H1 (cell line): ENCODE measurements at regions not wholly inside any gene's neighbourhood (a gene's known extent, or its start where the extent isn't known, plus 50 kb on each side); places are given as distances from the start of the nearest gene placed in this dataset.

ENCODE experiments used
- BACH1 ChIP-seq: IDR thresholded peaks from 2 replicates; pipeline ENCODE4 v1.6.1; 2012; ENCODE audit warnings: low read length, improper control_type of control experiment
- BRCA1 ChIP-seq: IDR thresholded peaks from 2 replicates; pipeline ENCODE4 v1.6.1; 2012; ENCODE audit warnings: low read depth, low read length, improper control_type of control experiment
- EZH2 ChIP-seq: fragments of 200-600 bp; sonication (generic); IDR thresholded peaks from 2 replicates; pipeline ENCODE4 v1.7.1; 2012; ENCODE audit warnings: low read depth, mild to moderate bottlenecking, moderate library complexity, low read length, inconsistent platforms; ENCODE audit not compliant: severe bottlenecking
- FOSL1 ChIP-seq: IDR thresholded peaks from 2 replicates; pipeline ENCODE4 v1.6.1; 2011; ENCODE audit warnings: mild to moderate bottlenecking, low read depth, low read length, moderate library complexity; ENCODE audit not compliant: insufficient read depth
- HDAC6 ChIP-seq: IDR thresholded peaks from one replicate; pipeline ENCODE4 v1.7.1; 2012; ENCODE audit warnings: low read depth, mild to moderate bottlenecking, inconsistent platforms, low read length, moderate library complexity
- MAFK ChIP-seq: IDR thresholded peaks from 2 replicates; pipeline ENCODE4 v1.6.1; 2012; ENCODE audit warnings: low read depth, mild to moderate bottlenecking, improper control_type of control experiment, low read length
- NANOG ChIP-seq: IDR thresholded peaks from 2 replicates; pipeline ENCODE4 v1.6.1; 2011; ENCODE audit warnings: low read length, low read depth, mild to moderate bottlenecking, inconsistent platforms; ENCODE audit not compliant: insufficient read depth, poor library complexity, severe bottlenecking
- SAP30 ChIP-seq: fragments of 300-600 bp; sonication (generic); IDR thresholded peaks from 2 replicates; pipeline ENCODE4 v1.7.1; 2012; ENCODE audit warnings: low read length, moderate library complexity, mild to moderate bottlenecking, inconsistent platforms; ENCODE audit not compliant: insufficient read depth, insufficient replicate concordance
- SIN3A ChIP-seq, 2 experiments: IDR thresholded peaks in 1 of 2; conservative IDR thresholded peaks in 1 of 2; 2 replicates each; pipeline ENCODE4 v1.6.1; 2011 to 2012; ENCODE audit warnings: low read length in 2 of 2, improper control_type of control experiment in 1 of 2, low read depth in 1 of 2, mild to moderate bottlenecking in 1 of 2
- TCF12 ChIP-seq: IDR thresholded peaks from 2 replicates; pipeline ENCODE4 v1.6.1; 2011; ENCODE audit warnings: low read depth, mild to moderate bottlenecking, low read length
- TF ChIP-seq, protein P1 (sequence below): fragments of 300-600 bp; sonication (generic); IDR thresholded peaks from 2 replicates; pipeline ENCODE4 v1.7.1; 2012; ENCODE audit warnings: low read length, moderate library complexity, mild to moderate bottlenecking, inconsistent platforms; ENCODE audit not compliant: insufficient replicate concordance

GRCh38 chr9:82466616-82467260 lies 478.2 kb downstream of the SPATA31D1 start (continued):
- TF ChIP-seq, protein P1, sequence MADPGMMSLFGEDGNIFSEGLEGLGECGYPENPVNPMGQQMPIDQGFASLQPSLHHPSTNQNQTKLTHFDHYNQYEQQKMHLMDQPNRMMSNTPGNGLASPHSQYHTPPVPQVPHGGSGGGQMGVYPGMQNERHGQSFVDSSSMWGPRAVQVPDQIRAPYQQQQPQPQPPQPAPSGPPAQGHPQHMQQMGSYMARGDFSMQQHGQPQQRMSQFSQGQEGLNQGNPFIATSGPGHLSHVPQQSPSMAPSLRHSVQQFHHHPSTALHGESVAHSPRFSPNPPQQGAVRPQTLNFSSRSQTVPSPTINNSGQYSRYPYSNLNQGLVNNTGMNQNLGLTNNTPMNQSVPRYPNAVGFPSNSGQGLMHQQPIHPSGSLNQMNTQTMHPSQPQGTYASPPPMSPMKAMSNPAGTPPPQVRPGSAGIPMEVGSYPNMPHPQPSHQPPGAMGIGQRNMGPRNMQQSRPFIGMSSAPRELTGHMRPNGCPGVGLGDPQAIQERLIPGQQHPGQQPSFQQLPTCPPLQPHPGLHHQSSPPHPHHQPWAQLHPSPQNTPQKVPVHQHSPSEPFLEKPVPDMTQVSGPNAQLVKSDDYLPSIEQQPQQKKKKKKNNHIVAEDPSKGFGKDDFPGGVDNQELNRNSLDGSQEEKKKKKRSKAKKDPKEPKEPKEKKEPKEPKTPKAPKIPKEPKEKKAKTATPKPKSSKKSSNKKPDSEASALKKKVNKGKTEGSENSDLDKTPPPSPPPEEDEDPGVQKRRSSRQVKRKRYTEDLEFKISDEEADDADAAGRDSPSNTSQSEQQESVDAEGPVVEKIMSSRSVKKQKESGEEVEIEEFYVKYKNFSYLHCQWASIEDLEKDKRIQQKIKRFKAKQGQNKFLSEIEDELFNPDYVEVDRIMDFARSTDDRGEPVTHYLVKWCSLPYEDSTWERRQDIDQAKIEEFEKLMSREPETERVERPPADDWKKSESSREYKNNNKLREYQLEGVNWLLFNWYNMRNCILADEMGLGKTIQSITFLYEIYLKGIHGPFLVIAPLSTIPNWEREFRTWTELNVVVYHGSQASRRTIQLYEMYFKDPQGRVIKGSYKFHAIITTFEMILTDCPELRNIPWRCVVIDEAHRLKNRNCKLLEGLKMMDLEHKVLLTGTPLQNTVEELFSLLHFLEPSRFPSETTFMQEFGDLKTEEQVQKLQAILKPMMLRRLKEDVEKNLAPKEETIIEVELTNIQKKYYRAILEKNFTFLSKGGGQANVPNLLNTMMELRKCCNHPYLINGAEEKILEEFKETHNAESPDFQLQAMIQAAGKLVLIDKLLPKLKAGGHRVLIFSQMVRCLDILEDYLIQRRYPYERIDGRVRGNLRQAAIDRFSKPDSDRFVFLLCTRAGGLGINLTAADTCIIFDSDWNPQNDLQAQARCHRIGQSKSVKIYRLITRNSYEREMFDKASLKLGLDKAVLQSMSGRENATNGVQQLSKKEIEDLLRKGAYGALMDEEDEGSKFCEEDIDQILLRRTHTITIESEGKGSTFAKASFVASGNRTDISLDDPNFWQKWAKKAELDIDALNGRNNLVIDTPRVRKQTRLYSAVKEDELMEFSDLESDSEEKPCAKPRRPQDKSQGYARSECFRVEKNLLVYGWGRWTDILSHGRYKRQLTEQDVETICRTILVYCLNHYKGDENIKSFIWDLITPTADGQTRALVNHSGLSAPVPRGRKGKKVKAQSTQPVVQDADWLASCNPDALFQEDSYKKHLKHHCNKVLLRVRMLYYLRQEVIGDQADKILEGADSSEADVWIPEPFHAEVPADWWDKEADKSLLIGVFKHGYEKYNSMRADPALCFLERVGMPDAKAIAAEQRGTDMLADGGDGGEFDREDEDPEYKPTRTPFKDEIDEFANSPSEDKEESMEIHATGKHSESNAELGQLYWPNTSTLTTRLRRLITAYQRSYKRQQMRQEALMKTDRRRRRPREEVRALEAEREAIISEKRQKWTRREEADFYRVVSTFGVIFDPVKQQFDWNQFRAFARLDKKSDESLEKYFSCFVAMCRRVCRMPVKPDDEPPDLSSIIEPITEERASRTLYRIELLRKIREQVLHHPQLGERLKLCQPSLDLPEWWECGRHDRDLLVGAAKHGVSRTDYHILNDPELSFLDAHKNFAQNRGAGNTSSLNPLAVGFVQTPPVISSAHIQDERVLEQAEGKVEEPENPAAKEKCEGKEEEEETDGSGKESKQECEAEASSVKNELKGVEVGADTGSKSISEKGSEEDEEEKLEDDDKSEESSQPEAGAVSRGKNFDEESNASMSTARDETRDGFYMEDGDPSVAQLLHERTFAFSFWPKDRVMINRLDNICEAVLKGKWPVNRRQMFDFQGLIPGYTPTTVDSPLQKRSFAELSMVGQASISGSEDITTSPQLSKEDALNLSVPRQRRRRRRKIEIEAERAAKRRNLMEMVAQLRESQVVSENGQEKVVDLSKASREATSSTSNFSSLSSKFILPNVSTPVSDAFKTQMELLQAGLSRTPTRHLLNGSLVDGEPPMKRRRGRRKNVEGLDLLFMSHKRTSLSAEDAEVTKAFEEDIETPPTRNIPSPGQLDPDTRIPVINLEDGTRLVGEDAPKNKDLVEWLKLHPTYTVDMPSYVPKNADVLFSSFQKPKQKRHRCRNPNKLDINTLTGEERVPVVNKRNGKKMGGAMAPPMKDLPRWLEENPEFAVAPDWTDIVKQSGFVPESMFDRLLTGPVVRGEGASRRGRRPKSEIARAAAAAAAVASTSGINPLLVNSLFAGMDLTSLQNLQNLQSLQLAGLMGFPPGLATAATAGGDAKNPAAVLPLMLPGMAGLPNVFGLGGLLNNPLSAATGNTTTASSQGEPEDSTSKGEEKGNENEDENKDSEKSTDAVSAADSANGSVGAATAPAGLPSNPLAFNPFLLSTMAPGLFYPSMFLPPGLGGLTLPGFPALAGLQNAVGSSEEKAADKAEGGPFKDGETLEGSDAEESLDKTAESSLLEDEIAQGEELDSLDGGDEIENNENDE = no peak
- TF ChIP-seq HDAC6 = no peak
- TF ChIP-seq BACH1 = no peak
- no peak for TF ChIP-seq FOSL1
- TF ChIP-seq EZH2 = no peak
- TF ChIP-seq SAP30 = no peak
- TF ChIP-seq MAFK = no peak
- no peak for TF ChIP-seq TCF12
- no peak for TF ChIP-seq SIN3A (conservative IDR thresholded peaks at IDR 0.05 in 1 of 2, IDR thresholded peaks at IDR 0.05 in 1 of 2; ENCODE audit: low read depth in 1 of 2, low read length in 2 of 2)
- TF ChIP-seq NANOG = no peak
- no peak for TF ChIP-seq BRCA1
